ENCODE measurements at regions not wholly inside any gene's neighbourhood (a gene's known extent, or its start where the extent isn't known, plus 50 kb on each side); places are given as distances from the start of the nearest gene placed in this dataset.

GRCh38 chr4:184942444-184943425 is 75.6 kb upstream of the HELT start (continued):
- TF ChIP-seq RAD21 (IDR thresholded peaks at IDR 0.05 in 1 of 2, conservative IDR thresholded peaks at IDR 0.05 in 1 of 2; ENCODE audit: low read depth in 2 of 2, low read length in 2 of 2): no peak

Data from H1 (cell line).